CD4-positive, alpha-beta T cell (primary cell): ENCODE measurements at regions not wholly inside any gene's neighbourhood (a gene's known extent, or its start where the extent isn't known, plus 50 kb on each side); places are given as distances from the start of the nearest gene placed in this dataset.

Experiments
- ATAC-seq: fragments of 200-7000 bp; cut with Tn5 transposase; one replicate; pipeline ENCODE4 v1.10.0; 2022; ENCODE audit warnings: mild to moderate bottlenecking; ENCODE audit not compliant: poor library complexity
- CTCF ChIA-PET: fragments of 350-600 bp; sonication (Branson Sonifier 250); formaldehyde crosslinking; loops from one replicate; lab custom pipeline; 2021; ENCODE audit warnings: antibody characterized with exemption, inconsistent platforms; lab: Charles Lee
- POLR2A ChIA-PET: fragments of 350-600 bp; sonication (Branson Sonifier 250); formaldehyde crosslinking; loops from one replicate; lab custom pipeline; 2021; ENCODE audit warnings: antibody characterized with exemption, inconsistent platforms; lab: Charles Lee
- DNase-seq, 14 experiments: peaks; one replicate each; pipeline ENCODE4 v3.0.0-alpha.2; 2013 to 2020; ENCODE audit warnings: mixed read lengths in 2 of 14
- H3K27ac ChIP-seq, 2 donors: one replicate each; pipeline versions ENCODE4 v1.5.1 to v1.7.0; 2013; ENCODE audit warnings: low read length in 2 of 2, low read depth in 1 of 2, mild to moderate bottlenecking in 1 of 2
- H3K27me3 ChIP-seq, 2 experiments: 1 replicate in 1 of 2; 2 replicates in 1 of 2; pipeline versions ENCODE4 v1.6.1 to v1.7.0; 2013; ENCODE audit warnings: low read length in 2 of 2, control low read depth in 1 of 2, mild to moderate bottlenecking in 1 of 2, moderate library complexity in 1 of 2; ENCODE audit not compliant: insufficient read depth in 2 of 2, control insufficient read depth in 1 of 2
- H3K36me3 ChIP-seq: one replicate; pipeline ENCODE4 v1.6.1; 2013; ENCODE audit warnings: low read length, control low read depth; ENCODE audit not compliant: insufficient read depth
- H3K4me1 ChIP-seq: one replicate; pipeline ENCODE4 v1.6.1; 2013; ENCODE audit warnings: low read length, control low read depth; ENCODE audit not compliant: insufficient read depth
- H3K4me3 ChIP-seq: one replicate; pipeline ENCODE4 v1.5.1; 2013; ENCODE audit warnings: mild to moderate bottlenecking, low read length, moderate library complexity
- H3K9me3 ChIP-seq, 2 experiments: 1 replicate in 1 of 2; 2 replicates in 1 of 2; pipeline versions ENCODE4 v1.6.1 to v1.7.0; 2013; ENCODE audit warnings: low read length in 2 of 2, mild to moderate bottlenecking in 2 of 2, control low read depth in 1 of 2, moderate library complexity in 1 of 2; ENCODE audit not compliant: control insufficient read depth in 1 of 2, insufficient read depth in 1 of 2
- H3K27ac Mint-ChIP-seq: one replicate; pipeline ENCODE4 v1.8.0; 2020; ENCODE audit warnings: mixed read lengths
- H3K27me3 Mint-ChIP-seq: one replicate; pipeline ENCODE4 v1.8.0; 2021; ENCODE audit warnings: mixed read lengths
- H3K36me3 Mint-ChIP-seq: one replicate; pipeline ENCODE4 v1.8.0; 2021; ENCODE audit warnings: low read depth, mixed read lengths
- H3K4me1 Mint-ChIP-seq: one replicate; pipeline ENCODE4 v1.8.0; 2021; ENCODE audit warnings: low read depth, mixed read lengths
- H3K4me3 Mint-ChIP-seq: one replicate; pipeline ENCODE4 v1.8.0; 2020; ENCODE audit warnings: mild to moderate bottlenecking, mixed read lengths
- H3K9me3 Mint-ChIP-seq: one replicate; pipeline ENCODE4 v1.8.0; 2020; ENCODE audit warnings: mixed read lengths
- CTCF ChIP-seq: fragments of 200-600 bp; IDR thresholded peaks from one replicate; pipeline ENCODE4 v1.8.0; 2022; ENCODE audit warnings: antibody characterized with exemption, mild to moderate bottlenecking
- intact Hi-C, 2 experiments: fragments of 100-400 bp; cut with DNase I in 1 of 2; cut with micrococcal nuclease in 1 of 2; formaldehyde crosslinking; loops; one replicate each; pipeline versions ENCODE4 v1.15.1 to v1.9.0; 2023 to 2025; cut with DNase I, micrococcal nuclease

DNA sequence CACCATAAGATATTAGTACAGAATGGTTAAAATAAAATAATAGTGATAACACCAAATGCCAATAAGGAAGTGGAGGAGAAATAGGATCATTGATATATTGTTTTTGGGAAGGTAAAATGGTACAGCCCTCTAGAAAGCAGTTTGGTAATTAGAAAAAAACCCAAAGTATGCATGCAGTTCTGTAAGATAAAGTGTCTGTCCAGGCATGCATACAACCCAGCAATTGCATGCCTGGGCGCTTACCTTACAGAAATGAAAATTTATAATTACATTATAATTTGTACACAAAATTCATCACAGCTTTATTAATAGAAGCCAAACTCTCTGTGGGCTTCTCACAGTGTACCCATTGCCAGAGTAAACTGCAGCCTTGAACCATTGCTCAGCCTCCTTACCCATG is 124.7 kb downstream of the TTC6 start:
- Histone ChIP-seq H3K27me3 (no peaks in the 10 kb centered on the region), H3K9me3 (no peaks in the 10 kb centered on the region), H3K36me3 (no peaks in the 10 kb centered on the region), H3K4me1 (no peaks in the 10 kb centered on the region), H3K27ac (no peak overlapping the region), H3K4me3 (no peak overlapping the region)
- TF ChIP-seq CTCF: no peak
- H3K4me1 Mint-ChIP-seq: no peaks in the 10 kb centered on the region
- no peaks in the 10 kb centered on the region for H3K27me3 Mint-ChIP-seq
- no peak for DNase-seq
- H3K27ac Mint-ChIP-seq: no peak overlapping the region
- POLR2A ChIA-PET: no interaction called here
- no peaks in the 10 kb centered on the region for H3K36me3 Mint-ChIP-seq
- intact Hi-C loops: no loop called here
- ATAC-seq: no peak
- no peak overlapping the region for H3K4me3 Mint-ChIP-seq
- peaks cover 4% of the 10 kb centered on the region for H3K9me3 Mint-ChIP-seq
- CTCF ChIA-PET: no interaction called here

GRCh38 chr14:37721976-37722659 is 126.7 kb downstream of the TTC6 start:
- Mint-ChIP-seq H3K27me3 (no peaks in the 10 kb centered on the region), H3K36me3 (no peaks in the 10 kb centered on the region), H3K4me1 (no peaks in the 10 kb centered on the region), H3K4me3 (no peak overlapping the region), H3K9me3 (peaks cover 4% of the 10 kb centered on the region), H3K27ac (no peak overlapping the region)
- ATAC-seq: no peak
- H3K27ac ChIP-seq: no peak overlapping the region
- H3K4me3 ChIP-seq: no peak overlapping the region
- DNase-seq: no peak
- H3K9me3 ChIP-seq: no peaks in the 10 kb centered on the region
- ChIA-PET CTCF (no interaction called here), POLR2A (no interaction called here)
- H3K36me3 ChIP-seq: no peaks in the 10 kb centered on the region
- H3K27me3 ChIP-seq: no peaks in the 10 kb centered on the region
- intact Hi-C loops: no loop called here
- TF ChIP-seq CTCF: no peak
- no peaks in the 10 kb centered on the region for H3K4me1 ChIP-seq

DNA sequence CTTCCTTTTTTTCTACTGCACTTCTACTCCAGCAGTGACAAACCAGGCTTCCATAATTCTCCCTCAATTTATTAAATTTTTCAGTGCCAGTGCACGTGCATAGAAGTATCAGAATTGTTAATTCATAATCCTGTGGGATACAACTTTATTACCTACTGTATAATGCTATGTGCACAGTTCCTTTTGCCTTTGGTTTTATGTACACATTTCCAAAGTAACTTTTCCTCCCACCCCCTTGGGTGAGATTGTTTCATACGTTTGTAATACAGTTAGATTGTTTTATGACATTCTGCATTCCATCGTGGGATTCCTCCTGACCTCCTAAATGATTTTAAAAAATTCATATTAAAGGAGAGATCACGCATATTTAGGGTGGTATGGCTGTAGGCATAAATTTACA is 128.1 kb downstream of the TTC6 start:
- H3K4me1 Mint-ChIP-seq: no peaks in the 10 kb centered on the region
- Histone ChIP-seq H3K27ac (no peak overlapping the region), H3K36me3 (no peaks in the 10 kb centered on the region), H3K9me3 (no peaks in the 10 kb centered on the region), H3K27me3 (no peaks in the 10 kb centered on the region), H3K4me3 (no peak overlapping the region), H3K4me1 (no peaks in the 10 kb centered on the region)
- H3K4me3 Mint-ChIP-seq: no peak overlapping the region
- peaks cover 4% of the 10 kb centered on the region for H3K9me3 Mint-ChIP-seq
- DNase-seq (no peak), ATAC-seq (no peak)
- ChIA-PET POLR2A (no interaction called here), CTCF (no interaction called here)
- H3K27ac Mint-ChIP-seq: no peak overlapping the region
- intact Hi-C loops: no loop called here
- no peaks in the 10 kb centered on the region for H3K36me3 Mint-ChIP-seq
- H3K27me3 Mint-ChIP-seq: no peaks in the 10 kb centered on the region
- TF ChIP-seq CTCF: no peak
